Hepatocyte (in vitro differentiated cells): ENCODE measurements at regions not wholly inside any gene's neighbourhood (a gene's known extent, or its start where the extent isn't known, plus 50 kb on each side); places are given as distances from the start of the nearest gene placed in this dataset.

Experiments
- DNase-seq: peaks from one replicate; pipeline ENCODE4 v3.0.0-alpha.2; 2016; ENCODE audit warnings: low spot score
- H2AFZ ChIP-seq: fragments of 200-600 bp; sonication (generic); 2 replicates; pipeline ENCODE4 v1.6.0; 2016; ENCODE audit warnings: antibody characterized with exemption, mild to moderate bottlenecking
- H3K27ac ChIP-seq: fragments of 200-600 bp; sonication (generic); 2 replicates; pipeline ENCODE4 v1.5.1; 2016; ENCODE audit warnings: mild to moderate bottlenecking
- H3K27me3 ChIP-seq: fragments of 200-600 bp; sonication (generic); 2 replicates; pipeline ENCODE4 v1.6.1; 2016
- H3K36me3 ChIP-seq: fragments of 200-600 bp; sonication (generic); replicated peaks from 2 replicates; pipeline ENCODE4 v1.5.1; 2016; ENCODE audit warnings: low read depth; ENCODE audit not compliant: insufficient read depth
- H3K4me1 ChIP-seq: fragments of 200-600 bp; sonication (generic); 2 replicates; pipeline ENCODE4 v1.5.1; 2016; ENCODE audit warnings: mild to moderate bottlenecking, moderate library complexity; ENCODE audit not compliant: insufficient read depth
- H3K4me2 ChIP-seq: fragments of 200-600 bp; sonication (generic); 2 replicates; pipeline ENCODE4 v1.6.0; 2016
- H3K4me3 ChIP-seq: fragments of 200-600 bp; sonication (generic); 2 replicates; pipeline ENCODE4 v1.5.1; 2016; ENCODE audit warnings: mild to moderate bottlenecking
- H3K79me2 ChIP-seq: fragments of 200-600 bp; sonication (generic); 2 replicates; pipeline ENCODE4 v1.6.0; 2017; ENCODE audit warnings: mild to moderate bottlenecking
- H3K9me2 ChIP-seq: fragments of 200-600 bp; sonication (generic); replicated peaks from 2 replicates; pipeline ENCODE4 v1.6.0; 2017; ENCODE audit warnings: mild to moderate bottlenecking; ENCODE audit not compliant: insufficient read depth
- H3K9me3 ChIP-seq: fragments of 200-600 bp; sonication (generic); 2 replicates; pipeline ENCODE4 v1.5.1; 2016; ENCODE audit warnings: low read depth, mild to moderate bottlenecking
- H4K20me1 ChIP-seq: fragments of 200-600 bp; sonication (generic); 2 replicates; pipeline ENCODE4 v1.6.0; 2016; ENCODE audit warnings: mild to moderate bottlenecking; ENCODE audit not compliant: insufficient read depth, poor library complexity, severe bottlenecking
- EZH2 ChIP-seq: fragments of 200-600 bp; sonication (generic); IDR thresholded peaks from 2 replicates; pipeline ENCODE4 v1.6.1; 2016; ENCODE audit warnings: antibody characterized with exemption, mild to moderate bottlenecking, borderline replicate concordance
- EZH2phosphoT487 ChIP-seq: fragments of 200-600 bp; sonication (generic); IDR thresholded peaks from one replicate; pipeline ENCODE4 v1.6.1; 2018; ENCODE audit warnings: antibody characterized with exemption, mild to moderate bottlenecking, low read depth, moderate library complexity; ENCODE audit not compliant: unreplicated experiment, severe bottlenecking
- WGBS: methylation state at CpG from one replicate; pipeline ENCODE4 v1.1.6; 2016; ENCODE audit warnings: low lambda C conversion rate; ENCODE audit errors: missing lambda C conversion rate; 5-methylcytosine and 5-hydroxymethylcytosine counted together
- TF ChIP-seq, protein P1 (sequence below): fragments of 200-600 bp; sonication (generic); IDR thresholded peaks from 2 replicates; pipeline ENCODE4 v1.5.1; 2016; ENCODE audit warnings: antibody characterized with exemption, mild to moderate bottlenecking; ENCODE audit not compliant: poor library complexity

DNA sequence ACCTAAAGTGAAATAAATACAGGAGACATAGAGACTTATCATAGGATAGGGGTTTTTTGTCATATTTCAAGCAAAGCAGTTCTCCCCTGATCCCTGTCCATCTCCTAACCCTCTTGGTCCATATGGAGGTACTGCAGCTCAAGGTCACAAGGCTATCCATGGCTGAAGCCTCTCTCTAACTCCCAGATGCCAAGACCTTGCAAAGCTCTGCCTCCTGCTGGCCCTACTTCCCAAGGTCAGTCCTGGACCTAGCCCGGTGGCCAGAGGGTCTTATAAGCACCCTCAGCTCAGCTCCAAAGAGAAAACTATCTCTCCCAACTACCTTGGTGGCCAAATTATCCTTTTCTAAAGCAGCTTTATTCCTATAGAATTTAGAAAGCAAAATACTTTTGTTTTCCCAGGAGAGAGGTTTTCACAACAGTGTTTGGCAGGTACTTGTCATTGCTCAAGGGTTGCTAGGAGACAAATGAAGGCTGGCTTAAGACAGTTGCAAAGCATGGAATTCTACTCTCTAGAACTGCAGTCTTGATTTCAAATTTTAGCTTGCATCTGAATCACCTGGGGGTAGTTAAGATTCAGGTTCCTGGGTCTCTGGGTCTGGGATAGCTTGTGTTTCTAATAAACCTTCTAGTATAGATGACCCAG lies 121.5 kb downstream of the XCL2 start:
- Histone ChIP-seq H3K36me3 (no peaks in the 10 kb centered on the region), H3K27me3 (no peaks in the 10 kb centered on the region), H3K9me3 (no peaks in the 10 kb centered on the region), H2AFZ (no peak overlapping the region), H3K4me2 (no peak overlapping the region), H3K4me3 (no peak overlapping the region), H3K4me1 (no peaks in the 10 kb centered on the region), H3K9me2 (no peaks in the 10 kb centered on the region), H3K27ac (no peak overlapping the region), H4K20me1 (no peaks in the 10 kb centered on the region), H3K79me2 (no peaks in the 10 kb centered on the region)
- TF ChIP-seq EZH2phosphoT487 (no peak), EZH2 (no peak)
- TF ChIP-seq, protein P1, sequence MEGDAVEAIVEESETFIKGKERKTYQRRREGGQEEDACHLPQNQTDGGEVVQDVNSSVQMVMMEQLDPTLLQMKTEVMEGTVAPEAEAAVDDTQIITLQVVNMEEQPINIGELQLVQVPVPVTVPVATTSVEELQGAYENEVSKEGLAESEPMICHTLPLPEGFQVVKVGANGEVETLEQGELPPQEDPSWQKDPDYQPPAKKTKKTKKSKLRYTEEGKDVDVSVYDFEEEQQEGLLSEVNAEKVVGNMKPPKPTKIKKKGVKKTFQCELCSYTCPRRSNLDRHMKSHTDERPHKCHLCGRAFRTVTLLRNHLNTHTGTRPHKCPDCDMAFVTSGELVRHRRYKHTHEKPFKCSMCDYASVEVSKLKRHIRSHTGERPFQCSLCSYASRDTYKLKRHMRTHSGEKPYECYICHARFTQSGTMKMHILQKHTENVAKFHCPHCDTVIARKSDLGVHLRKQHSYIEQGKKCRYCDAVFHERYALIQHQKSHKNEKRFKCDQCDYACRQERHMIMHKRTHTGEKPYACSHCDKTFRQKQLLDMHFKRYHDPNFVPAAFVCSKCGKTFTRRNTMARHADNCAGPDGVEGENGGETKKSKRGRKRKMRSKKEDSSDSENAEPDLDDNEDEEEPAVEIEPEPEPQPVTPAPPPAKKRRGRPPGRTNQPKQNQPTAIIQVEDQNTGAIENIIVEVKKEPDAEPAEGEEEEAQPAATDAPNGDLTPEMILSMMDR = no peak
- no peak for DNase-seq
- 90% methylated on average over 1 of the region's 1 CpG for WGBS

DNA sequence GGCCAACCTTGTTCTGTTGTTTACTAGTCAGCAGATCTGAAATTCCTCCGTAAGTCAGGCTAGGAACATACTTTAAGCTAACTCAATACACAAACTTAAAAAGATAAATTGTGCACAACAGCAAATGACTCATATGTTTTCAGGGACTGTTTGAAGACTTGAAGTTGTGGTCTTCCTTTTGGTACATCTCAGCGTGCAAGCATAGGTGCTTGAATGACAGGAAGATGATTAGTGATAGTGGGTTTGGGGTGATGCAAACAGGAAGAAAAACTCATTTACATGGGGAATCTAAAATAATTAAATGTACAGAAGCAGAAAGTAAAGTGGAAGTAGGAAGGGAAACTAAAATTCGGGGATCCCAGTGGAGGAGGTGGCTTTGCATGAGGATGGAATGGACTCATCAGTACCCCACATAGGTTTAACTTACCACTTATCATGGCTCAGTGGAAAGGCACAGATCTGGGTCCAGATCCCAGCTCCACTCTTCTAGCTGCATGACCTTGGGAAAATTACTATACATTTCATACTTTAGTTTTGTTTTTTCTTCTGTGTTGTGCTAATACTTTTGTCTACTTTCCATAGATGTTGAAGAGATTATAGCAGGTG lies 122.3 kb downstream of the XCL2 start:
- no peaks in the 10 kb centered on the region for H4K20me1 ChIP-seq
- H2AFZ ChIP-seq = no peak overlapping the region
- WGBS = 74% methylated on average over 3 of the region's 3 CpGs
- no peaks in the 10 kb centered on the region for H3K9me3 ChIP-seq
- peak overlapping the region; percentile 39 for H3K27ac ChIP-seq
- no peak overlapping the region for H3K4me3 ChIP-seq
- H3K4me2 ChIP-seq = no peak overlapping the region
- H3K9me2 ChIP-seq = no peaks in the 10 kb centered on the region
- H3K27me3 ChIP-seq = no peaks in the 10 kb centered on the region
- no peaks in the 10 kb centered on the region for H3K36me3 ChIP-seq
- TF ChIP-seq EZH2phosphoT487 = no peak
- TF ChIP-seq EZH2 = no peak
- TF ChIP-seq, protein P1 = no peak
- H3K4me1 ChIP-seq = no peaks in the 10 kb centered on the region
- DNase-seq = no peak
- no peaks in the 10 kb centered on the region for H3K79me2 ChIP-seq

DNA sequence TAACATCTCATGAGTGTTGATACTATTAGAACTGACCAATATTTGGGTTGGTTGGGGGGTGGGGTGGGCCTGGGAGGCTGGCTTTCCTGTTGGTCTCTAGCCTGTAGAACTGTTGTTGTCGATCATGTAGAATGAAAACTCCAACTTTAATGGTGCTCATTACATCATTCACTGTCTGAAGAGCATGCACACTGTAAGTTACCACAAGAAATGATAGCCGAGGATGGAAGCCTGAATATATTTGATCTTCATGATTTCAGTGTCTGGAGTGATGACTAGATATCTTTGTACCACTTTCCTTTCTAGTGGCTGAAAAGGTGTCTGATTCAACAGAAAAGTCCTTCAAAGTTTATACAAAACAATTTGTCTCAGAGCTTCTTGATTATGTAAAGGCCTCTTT lies 123.6 kb downstream of the XCL2 start:
- H2AFZ ChIP-seq = no peak overlapping the region

More for the DNA sequence above, 123.6 kb downstream of the XCL2 start:
- Histone ChIP-seq H3K27me3 (no peaks in the 10 kb centered on the region), H3K4me2 (no peak overlapping the region), H3K79me2 (no peaks in the 10 kb centered on the region), H3K27ac (peak overlapping the region; percentile 70), H3K4me1 (no peaks in the 10 kb centered on the region), H3K9me2 (no peaks in the 10 kb centered on the region), H4K20me1 (no peaks in the 10 kb centered on the region), H3K36me3 (no peaks in the 10 kb centered on the region), H3K9me3 (no peaks in the 10 kb centered on the region), H3K4me3 (no peak overlapping the region)
- DNase-seq = no peak
- TF ChIP-seq EZH2 (no peak), EZH2phosphoT487 (no peak)
- TF ChIP-seq, protein P1 = no peak
- WGBS = 77% methylated on average over 2 of the region's 2 CpGs
